GM19025 (cell line): ENCODE measurements at regions not wholly inside any gene's neighbourhood (a gene's known extent, or its start where the extent isn't known, plus 50 kb on each side); places are given as distances from the start of the nearest gene placed in this dataset.

Experiments used
- ATAC-seq: cut with Tn5 transposase; IDR thresholded peaks from one replicate; pipeline ENCODE4 v1.9.1; 2021; ENCODE audit warnings: mild to moderate bottlenecking, low read depth, moderate library complexity; ENCODE audit not compliant: unreplicated experiment

GRCh38 chr2:111626037-111626864, 257.7 kb downstream of the ANAPC1 start:
- ATAC-seq = no peak

- no peak for ATAC-seq
Measured at GRCh38 chr2:111626865-111627163, 257.2 kb downstream of the ANAPC1 start.

- ATAC-seq = no peak
Measured at GRCh38 chr2:111627256-111627655, 256.7 kb downstream of the ANAPC1 start.

GRCh38 chr2:111628221-111628620, 255.8 kb downstream of the ANAPC1 start:
- ATAC-seq = no peak

- no peak for ATAC-seq
Measured at GRCh38 chr2:111629983-111630382, 254.0 kb downstream of the ANAPC1 start.

GRCh38 chr2:111632661-111633060, 251.3 kb downstream of the ANAPC1 start:
- no peak for ATAC-seq

- no peak for ATAC-seq
Measured at GRCh38 chr2:111633189-111633588, 250.8 kb downstream of the ANAPC1 start.

GRCh38 chr2:111633643-111634042, 250.3 kb downstream of the ANAPC1 start:
- ATAC-seq = no peak

GRCh38 chr2:111634050-111634794, 249.8 kb downstream of the ANAPC1 start:
- no peak for ATAC-seq

- ATAC-seq = no peak
Measured at GRCh38 chr2:111634995-111635538, 248.9 kb downstream of the ANAPC1 start.

- no peak for ATAC-seq
Measured at GRCh38 chr2:111636905-111637304, 247.1 kb downstream of the ANAPC1 start.

GRCh38 chr2:111638274-111638877, 245.6 kb downstream of the ANAPC1 start:
- no peak for ATAC-seq

GRCh38 chr2:111640480-111640879, 243.5 kb downstream of the ANAPC1 start:
- no peak for ATAC-seq

- ATAC-seq = no peak
Measured at GRCh38 chr2:111642586-111643327, 241.2 kb downstream of the ANAPC1 start.

- ATAC-seq = no peak
Measured at GRCh38 chr2:111643759-111644158, 240.2 kb downstream of the ANAPC1 start.

- ATAC-seq = no peak
Measured at GRCh38 chr2:111647359-111647758, 236.6 kb downstream of the ANAPC1 start.

GRCh38 chr2:111652038-111652437, 232.0 kb downstream of the ANAPC1 start:
- no peak for ATAC-seq

GRCh38 chr2:111652681-111653080, 231.3 kb downstream of the ANAPC1 start:
- ATAC-seq = no peak

- no peak for ATAC-seq
Measured at GRCh38 chr2:111653103-111653624, 230.8 kb downstream of the ANAPC1 start.

GRCh38 chr2:111653913-111654312, 230.1 kb downstream of the ANAPC1 start:
- ATAC-seq = no peak
